ENCODE measurements at regions not wholly inside any gene's neighbourhood (a gene's known extent, or its start where the extent isn't known, plus 50 kb on each side); places are given as distances from the start of the nearest gene placed in this dataset.
"Not testable (repeated sequence)": the region's sequence is repeated elsewhere in the genome, so short reads cannot be mapped to it uniquely, and the experiment has no call there.

- no peak overlapping the region for H3K4me3 ChIP-seq (replicated peaks; ENCODE audit: low read depth, low read length)
- no peak for TF ChIP-seq CTCF (IDR thresholded peaks at IDR 0.05; ENCODE audit: low read depth, low read length, missing control alignments)
- DNase-seq (ENCODE audit: extremely low read depth, low read depth), result no peak
Measured at GRCh38 chr1:99407018-99407417, 142.7 kb downstream of the PLPPR4 start.

- no peak overlapping the region for H3K4me3 ChIP-seq (replicated peaks; ENCODE audit: low read depth, low read length)
- DNase-seq (ENCODE audit: extremely low read depth, low read depth), result no peak
- TF ChIP-seq CTCF (IDR thresholded peaks at IDR 0.05; ENCODE audit: low read depth, low read length, missing control alignments), result no peak
Measured at GRCh38 chr1:99424087-99424486, 159.8 kb downstream of the PLPPR4 start.

GRCh38 chr1:99429754-99430153, 165.5 kb downstream of the PLPPR4 start:
- TF ChIP-seq CTCF (IDR thresholded peaks at IDR 0.05; ENCODE audit: low read depth, low read length, missing control alignments), result no peak
- no peak for DNase-seq (ENCODE audit: extremely low read depth, low read depth)
- H3K4me3 ChIP-seq (replicated peaks; ENCODE audit: low read depth, low read length), result no peak overlapping the region

- DNase-seq (ENCODE audit: extremely low read depth, low read depth), result no peak
- no peak overlapping the region for H3K4me3 ChIP-seq (replicated peaks; ENCODE audit: low read depth, low read length)
- no peak for TF ChIP-seq CTCF (IDR thresholded peaks at IDR 0.05; ENCODE audit: low read depth, low read length, missing control alignments)
Measured at GRCh38 chr1:99438656-99439230, 174.5 kb downstream of the PLPPR4 start.

- H3K4me3 ChIP-seq (replicated peaks; ENCODE audit: low read depth, low read length), result no peak overlapping the region
- no peak for TF ChIP-seq CTCF (IDR thresholded peaks at IDR 0.05; ENCODE audit: low read depth, low read length, missing control alignments)
- no peak for DNase-seq (ENCODE audit: extremely low read depth, low read depth)
Measured at GRCh38 chr1:99439433-99440075, 175.3 kb downstream of the PLPPR4 start.

- DNase-seq (ENCODE audit: extremely low read depth, low read depth), result no peak
- H3K4me3 ChIP-seq (replicated peaks; ENCODE audit: low read depth, low read length), result no peak overlapping the region
- TF ChIP-seq CTCF (IDR thresholded peaks at IDR 0.05; ENCODE audit: low read depth, low read length, missing control alignments), result no peak
Measured at GRCh38 chr1:99441299-99442095, 177.2 kb downstream of the PLPPR4 start.

- not testable (repeated sequence) for H3K4me3 ChIP-seq (replicated peaks; ENCODE audit: low read depth, low read length); DNase-seq (ENCODE audit: extremely low read depth, low read depth)
Measured at GRCh38 chr1:99444211-99444927, 180.1 kb downstream of the PLPPR4 start.
